Sigmoid colon (tissue), 4 donors: ENCODE measurements at regions not wholly inside any gene's neighbourhood (a gene's known extent, or its start where the extent isn't known, plus 50 kb on each side); places are given as distances from the start of the nearest gene placed in this dataset.

ENCODE experiments used
- EP300 ChIP-seq, 4 donors: sonication (generic); formaldehyde crosslinking; IDR thresholded peaks; one replicate each; pipeline ENCODE4 v1.6.1; 2017; ENCODE audit warnings: antibody characterized with exemption in 4 of 4
- POLR2A ChIP-seq, 2 donors: fragments of 450-650 bp; IDR thresholded peaks; one replicate each; pipeline ENCODE4 v1.6.1; 2016; ENCODE audit warnings: antibody characterized with exemption in 2 of 2, mild to moderate bottlenecking in 2 of 2, moderate library complexity in 2 of 2
- POLR2AphosphoS5 ChIP-seq, 4 donors: sonication (generic); formaldehyde crosslinking; IDR thresholded peaks; one replicate each; pipeline ENCODE4 v1.6.1; 2017; ENCODE audit warnings: antibody characterized with exemption in 4 of 4
- TF ChIP-seq, protein P1 (sequence below), 4 experiments: fragments of 450-650 bp in 3 of 4; fragments of 200-600 bp in 1 of 4; IDR thresholded peaks; one replicate each; pipeline ENCODE4 v1.5.1; 2016 to 2019; ENCODE audit warnings: antibody characterized with exemption in 4 of 4, mild to moderate bottlenecking in 3 of 4, moderate library complexity in 2 of 4

DNA sequence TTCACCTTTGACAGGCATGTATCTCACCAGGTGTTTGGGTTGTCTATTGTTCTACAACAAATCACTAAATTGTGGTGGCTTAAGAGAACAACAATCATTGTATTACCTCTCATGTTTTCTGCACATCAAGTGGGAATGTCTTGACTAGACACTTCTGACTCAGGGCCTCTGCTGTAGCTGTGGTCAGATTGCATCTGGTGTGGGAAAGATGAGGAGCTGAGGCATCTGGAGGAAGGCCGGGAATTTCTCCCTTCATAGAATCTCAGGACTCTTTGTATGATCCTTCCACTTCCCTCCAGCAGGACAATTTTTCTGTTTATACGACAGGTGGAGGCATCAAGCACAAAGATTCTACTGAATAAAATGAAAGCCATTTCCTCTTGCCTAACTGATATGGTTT lies 511.8 kb upstream of the NBEA start:
- TF ChIP-seq, protein P1, sequence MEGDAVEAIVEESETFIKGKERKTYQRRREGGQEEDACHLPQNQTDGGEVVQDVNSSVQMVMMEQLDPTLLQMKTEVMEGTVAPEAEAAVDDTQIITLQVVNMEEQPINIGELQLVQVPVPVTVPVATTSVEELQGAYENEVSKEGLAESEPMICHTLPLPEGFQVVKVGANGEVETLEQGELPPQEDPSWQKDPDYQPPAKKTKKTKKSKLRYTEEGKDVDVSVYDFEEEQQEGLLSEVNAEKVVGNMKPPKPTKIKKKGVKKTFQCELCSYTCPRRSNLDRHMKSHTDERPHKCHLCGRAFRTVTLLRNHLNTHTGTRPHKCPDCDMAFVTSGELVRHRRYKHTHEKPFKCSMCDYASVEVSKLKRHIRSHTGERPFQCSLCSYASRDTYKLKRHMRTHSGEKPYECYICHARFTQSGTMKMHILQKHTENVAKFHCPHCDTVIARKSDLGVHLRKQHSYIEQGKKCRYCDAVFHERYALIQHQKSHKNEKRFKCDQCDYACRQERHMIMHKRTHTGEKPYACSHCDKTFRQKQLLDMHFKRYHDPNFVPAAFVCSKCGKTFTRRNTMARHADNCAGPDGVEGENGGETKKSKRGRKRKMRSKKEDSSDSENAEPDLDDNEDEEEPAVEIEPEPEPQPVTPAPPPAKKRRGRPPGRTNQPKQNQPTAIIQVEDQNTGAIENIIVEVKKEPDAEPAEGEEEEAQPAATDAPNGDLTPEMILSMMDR (IDR thresholded peaks at IDR 0.05), result no peak
- no peak for TF ChIP-seq POLR2AphosphoS5 (IDR thresholded peaks at IDR 0.05)
- no peak for TF ChIP-seq POLR2A (IDR thresholded peaks at IDR 0.05)
- TF ChIP-seq EP300 (IDR thresholded peaks at IDR 0.05), result no peak
